ENCODE measurements at regions not wholly inside any gene's neighbourhood (a gene's known extent, or its start where the extent isn't known, plus 50 kb on each side); places are given as distances from the start of the nearest gene placed in this dataset.

GRCh38 chr12:74619084-74619483, 81.4 kb downstream of the ATXN7L3B start:
- no peak for TF ChIP-seq CTCF (IDR thresholded peaks at IDR 0.05; ENCODE audit: low read depth, low read length)

GRCh38 chr12:74619884-74620283, 82.2 kb downstream of the ATXN7L3B start:
- DNase-seq (ENCODE audit: extremely low read depth, low read depth), result no peak
- no peak for TF ChIP-seq CTCF (IDR thresholded peaks at IDR 0.05; ENCODE audit: low read depth, low read length)

More at GRCh38 chr12:74619084-74619483, 81.4 kb downstream of the ATXN7L3B start:
- DNase-seq (ENCODE audit: extremely low read depth, low read depth), result no peak

GRCh38 chr12:74620921-74621320, 83.3 kb downstream of the ATXN7L3B start:
- DNase-seq (ENCODE audit: extremely low read depth, low read depth), result no peak
- no peak for TF ChIP-seq CTCF (IDR thresholded peaks at IDR 0.05; ENCODE audit: low read depth, low read length)

GRCh38 chr12:74624201-74624600, 86.6 kb downstream of the ATXN7L3B start:
- TF ChIP-seq CTCF (IDR thresholded peaks at IDR 0.05; ENCODE audit: low read depth, low read length), result no peak
- DNase-seq (ENCODE audit: extremely low read depth, low read depth), result no peak

- no peak for TF ChIP-seq CTCF (IDR thresholded peaks at IDR 0.05; ENCODE audit: low read depth, low read length)
- DNase-seq (ENCODE audit: extremely low read depth, low read depth), result no peak
Measured at GRCh38 chr12:74626397-74626796, 88.8 kb downstream of the ATXN7L3B start.

- TF ChIP-seq CTCF (IDR thresholded peaks at IDR 0.05; ENCODE audit: low read depth, low read length), result no peak
- no peak for DNase-seq (ENCODE audit: extremely low read depth, low read depth)
Measured at GRCh38 chr12:74641262-74641661, 103.6 kb downstream of the ATXN7L3B start.

GRCh38 chr12:74641694-74642093, 104.1 kb downstream of the ATXN7L3B start:
- TF ChIP-seq CTCF (IDR thresholded peaks at IDR 0.05; ENCODE audit: low read depth, low read length), result no peak
- no peak for DNase-seq (ENCODE audit: extremely low read depth, low read depth)
